IMR-90 (cell line): ENCODE measurements at regions not wholly inside any gene's neighbourhood (a gene's known extent, or its start where the extent isn't known, plus 50 kb on each side); places are given as distances from the start of the nearest gene placed in this dataset.

Experiments
- ATAC-seq: fragments of 200-7000 bp; cut with Tn5 transposase; 2 replicates; pipeline ENCODE4 v1.9.1; 2020; ENCODE audit warnings: low read depth, mild to moderate bottlenecking, moderate library complexity
- BruUV-seq: library from RNA; stranded (reverse); fragments of 400-500 nt; replicated peaks from 2 replicates; lab custom pipeline; 2021; lab: Mats Ljungman, UMichigan
- CTCF ChIA-PET: fragments of 300-600 bp; formaldehyde crosslinking; extraction: SDS; loops from one replicate; lab custom pipeline; 2021; ENCODE audit warnings: antibody characterized with exemption; lab: Yijun Ruan, JAX
- POLR2A ChIA-PET: fragments of 300-600 bp; sonication (Branson Sonifier 250); formaldehyde crosslinking; loops from one replicate; lab custom pipeline; 2022; ENCODE audit warnings: antibody characterized with exemption; ENCODE audit not compliant: unreplicated experiment; lab: Charles Lee
- DNase-seq: peaks from one replicate; pipeline ENCODE4 v3.0.0; 2013
- H2AFZ ChIP-seq: replicated peaks from 2 replicates; pipeline ENCODE3; 2013; ENCODE audit warnings: low read length, mild to moderate bottlenecking; ENCODE audit not compliant: poor library complexity
- H2AK5ac ChIP-seq: 2 replicates; pipeline ENCODE4 v1.6.1; 2013; ENCODE audit warnings: low read depth, low read length, inconsistent platforms
- H2AK9ac ChIP-seq: replicated peaks from 2 replicates; pipeline ENCODE3; 2013; ENCODE audit warnings: mild to moderate bottlenecking, low read depth, low read length, moderate library complexity; ENCODE audit not compliant: poor library complexity
- H2BK120ac ChIP-seq: 2 replicates; pipeline ENCODE4 v1.6.1; 2013; ENCODE audit warnings: low read depth, low read length, inconsistent platforms
- H2BK15ac ChIP-seq: 3 replicates; pipeline ENCODE4 v1.6.1; 2013; ENCODE audit warnings: low read depth, low read length, inconsistent platforms
- H2BK20ac ChIP-seq: 2 replicates; pipeline ENCODE4 v1.6.1; 2013; ENCODE audit warnings: low read depth, mild to moderate bottlenecking, inconsistent platforms, low read length, moderate library complexity
- H2BK5ac ChIP-seq: 2 replicates; pipeline ENCODE4 v1.6.1; 2013; ENCODE audit warnings: mild to moderate bottlenecking, low read depth, low read length, inconsistent platforms; ENCODE audit not compliant: poor library complexity, severe bottlenecking
- H3K14ac ChIP-seq: replicated peaks from 2 replicates; pipeline ENCODE4 v1.6.1; 2013; ENCODE audit warnings: low read depth, low read length, inconsistent platforms
- H3K18ac ChIP-seq: 2 replicates; pipeline ENCODE4 v1.6.1; 2013; ENCODE audit warnings: low read depth, low read length, control low read depth
- H3K23ac ChIP-seq: 2 replicates; pipeline ENCODE4 v1.6.1; 2013; ENCODE audit warnings: low read depth, low read length, inconsistent platforms
- H3K27ac ChIP-seq: 2 replicates; pipeline ENCODE4 v1.5.1; 2013; ENCODE audit warnings: mild to moderate bottlenecking, control low read depth, low read length; ENCODE audit not compliant: insufficient read depth
- H3K27me3 ChIP-seq: 2 replicates; pipeline ENCODE4 v1.6.1; 2013; ENCODE audit warnings: low read length; ENCODE audit not compliant: control insufficient read depth, insufficient read depth
- H3K36me3 ChIP-seq: 2 replicates; pipeline ENCODE4 v1.6.1; 2013; ENCODE audit warnings: low read length, mixed read lengths; ENCODE audit not compliant: control insufficient read depth, insufficient read depth
- H3K4ac ChIP-seq: 2 replicates; pipeline ENCODE4 v1.6.1; 2013; ENCODE audit warnings: low read depth, low read length, inconsistent platforms
- H3K4me1 ChIP-seq: 2 replicates; pipeline ENCODE4 v1.6.1; 2013; ENCODE audit warnings: low read length, mixed read lengths; ENCODE audit not compliant: control insufficient read depth, insufficient read depth
- H3K4me2 ChIP-seq: 2 replicates; pipeline ENCODE4 v1.6.1; 2013; ENCODE audit warnings: low read depth, mild to moderate bottlenecking, control low read depth, low read length, moderate library complexity
- H3K4me3 ChIP-seq: 2 replicates; pipeline ENCODE4 v1.5.1; 2013; ENCODE audit warnings: low read depth, mild to moderate bottlenecking, control low read depth, low read length, moderate library complexity; ENCODE audit not compliant: insufficient read depth
- H3K56ac ChIP-seq: 2 replicates; pipeline ENCODE4 v1.6.1; 2013; ENCODE audit warnings: low read length, inconsistent platforms; ENCODE audit not compliant: insufficient read depth; ENCODE audit errors: extremely low read depth
- H3K79me1 ChIP-seq, 2 experiments: 2 replicates each; pipeline ENCODE4 v1.6.1; 2013; ENCODE audit warnings: low read length in 2 of 2, inconsistent platforms in 1 of 2, low read depth in 1 of 2
- H3K9ac ChIP-seq: 2 replicates; pipeline ENCODE4 v1.6.1; 2013; ENCODE audit warnings: low read depth, low read length, control low read depth
- H3K9me1 ChIP-seq: 2 replicates; pipeline ENCODE4 v1.6.1; 2013; ENCODE audit warnings: low read length, inconsistent platforms; ENCODE audit not compliant: insufficient read depth
- H3K9me3 ChIP-seq: 2 replicates; pipeline ENCODE4 v1.6.1; 2013; ENCODE audit warnings: low read length; ENCODE audit not compliant: control insufficient read depth, insufficient read depth
- H4K20me1 ChIP-seq: 2 replicates; pipeline ENCODE4 v1.6.1; 2013; ENCODE audit warnings: low read length, inconsistent platforms; ENCODE audit not compliant: insufficient read depth
- H4K5ac ChIP-seq: 2 replicates; pipeline ENCODE4 v1.6.1; 2013; ENCODE audit warnings: mild to moderate bottlenecking, low read depth, low read length, control low read depth
- H4K8ac ChIP-seq, 2 experiments: 2 replicates each; pipeline ENCODE4 v1.6.1; 2013; ENCODE audit warnings: low read depth in 2 of 2, low read length in 2 of 2, control low read depth in 1 of 2, inconsistent platforms in 1 of 2
- H4K91ac ChIP-seq: 2 replicates; pipeline ENCODE4 v1.6.1; 2013; ENCODE audit warnings: low read depth, low read length, inconsistent platforms; ENCODE audit not compliant: insufficient read depth
- CHD1 ChIP-seq: IDR thresholded peaks from 2 replicates; pipeline ENCODE4 v1.6.1; 2012; ENCODE audit warnings: low read depth, low read length, improper control_type of control experiment
- MAFK ChIP-seq: IDR thresholded peaks from 2 replicates; pipeline ENCODE4 v1.6.1; 2012; ENCODE audit warnings: low read depth, low read length, improper control_type of control experiment
- MAZ ChIP-seq: IDR thresholded peaks from 2 replicates; pipeline ENCODE4 v1.6.1; 2012; ENCODE audit warnings: low read depth, mild to moderate bottlenecking, low read length, improper control_type of control experiment, moderate library complexity, borderline replicate concordance
- MXI1 ChIP-seq: IDR thresholded peaks from 2 replicates; pipeline ENCODE4 v1.6.1; 2012; ENCODE audit warnings: low read depth, mild to moderate bottlenecking, low read length, moderate library complexity, borderline replicate concordance
- POLR2A ChIP-seq: IDR thresholded peaks from 2 replicates; pipeline ENCODE4 v1.6.1; 2012; ENCODE audit warnings: mild to moderate bottlenecking, low read depth, low read length
- RFX5 ChIP-seq: IDR thresholded peaks from 2 replicates; pipeline ENCODE4 v1.8.0; 2012; ENCODE audit warnings: low read depth, mild to moderate bottlenecking, low read length, moderate library complexity
- WGBS, 2 experiments: methylation state at CpG; one replicate each; pipeline versions ENCODE4 v1.1.5 to v1.1.7; 2013; ENCODE audit warnings: missing lambda C conversion rate in 2 of 2; ENCODE audit not compliant: insufficient read length in 1 of 2; ENCODE audit errors: extremely low coverage in 2 of 2; 5-methylcytosine and 5-hydroxymethylcytosine counted together
- dilution Hi-C: fragments of 300-500 bp; cut with HindIII; formaldehyde crosslinking; loops from one replicate; pipeline ENCODE4 v1.14.3; 2018; ENCODE audit warnings: low sequenced_read_pairs; ENCODE audit not compliant: unreplicated experiment
- in situ Hi-C: fragments of 300-500 bp; cut with MboI; formaldehyde crosslinking; loops from 3 replicates; pipeline ENCODE4 v1.14.3; 2019; ENCODE audit warnings: low sequenced_read_pairs, inconsistent platforms, mixed read lengths
- intact Hi-C: fragments of 100-400 bp; cut with micrococcal nuclease; formaldehyde crosslinking; loops from 2 replicates; pipeline ENCODE4 v1.10.0; 2022

DNA sequence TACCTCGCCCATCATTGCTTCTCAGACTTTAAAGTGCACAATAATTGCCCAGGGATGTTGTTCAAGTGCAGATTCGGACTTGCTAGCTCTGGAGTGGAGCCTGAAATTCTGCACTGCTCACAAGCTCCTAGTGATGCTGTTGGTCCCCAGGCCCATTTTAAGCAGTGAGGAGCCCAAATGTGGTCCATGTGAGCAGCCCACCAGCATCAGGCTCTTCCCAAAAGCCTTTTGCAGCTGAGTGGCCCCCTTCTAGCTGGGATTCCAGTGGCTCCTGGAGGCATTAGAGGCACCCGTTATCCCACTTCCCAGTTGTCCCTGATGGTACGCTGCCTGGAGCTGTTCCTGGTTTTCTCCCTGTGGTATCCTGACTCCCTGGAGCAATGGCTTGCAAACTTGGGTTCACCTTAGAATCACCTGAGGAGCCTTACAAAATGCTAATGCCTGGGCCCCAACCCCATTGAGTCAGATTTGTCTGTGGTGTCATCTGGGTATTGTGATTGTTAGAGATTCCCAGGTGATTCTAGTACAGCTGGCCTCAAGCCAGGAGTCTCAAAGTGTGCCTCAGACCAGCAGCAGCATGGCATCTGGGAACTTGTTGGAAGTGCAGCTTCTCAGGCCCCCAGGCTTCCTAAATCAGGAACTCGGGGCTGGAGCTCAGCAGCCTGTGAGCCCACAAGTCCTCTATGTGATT, 186.9 kb upstream of the SLC24A3 start:
- no peaks in the 10 kb centered on the region for H3K79me1 ChIP-seq
- no peak overlapping the region for H2AK5ac ChIP-seq
- H2BK15ac ChIP-seq = no peak overlapping the region
- H3K9ac ChIP-seq = no peak overlapping the region
- H3K56ac ChIP-seq = no peak overlapping the region
- no peak overlapping the region for H2AK9ac ChIP-seq
- H4K20me1 ChIP-seq = no peaks in the 10 kb centered on the region
- H3K4me1 ChIP-seq = no peaks in the 10 kb centered on the region
- H2AFZ ChIP-seq = no peak overlapping the region
- no TSS peak for BruUV-seq
- no peak overlapping the region for H2BK120ac ChIP-seq
- no peaks in the 10 kb centered on the region for H3K27me3 ChIP-seq
- no peak overlapping the region for H4K5ac ChIP-seq
- dilution Hi-C loops = no loop called here
- H2BK20ac ChIP-seq = no peak overlapping the region
- no peaks in the 10 kb centered on the region for H3K36me3 ChIP-seq
- H2BK5ac ChIP-seq = no peak overlapping the region
- no peak overlapping the region for H4K91ac ChIP-seq
- H3K4ac ChIP-seq = no peak overlapping the region
- H3K4me2 ChIP-seq = no peak overlapping the region
- POLR2A ChIA-PET = no interaction called here
- WGBS, 2 experiments = 90% methylated on average over 2 of the region's 5 CpGs; no CpG with 5 or more reads in 1 of the 2 experiments
- peaks cover 27% of the 10 kb centered on the region for H3K9me3 ChIP-seq
- H3K4me3 ChIP-seq = no peak overlapping the region
- no peak for TF ChIP-seq CHD1
- TF ChIP-seq MXI1 = no peak
- TF ChIP-seq MAZ = no peak
- TF ChIP-seq RFX5 = no peak
- no peak for TF ChIP-seq POLR2A
- TF ChIP-seq MAFK = no peak
- no peak overlapping the region for H3K14ac ChIP-seq
- no peaks in the 10 kb centered on the region for H3K9me1 ChIP-seq
- H3K23ac ChIP-seq = no peak overlapping the region
- H3K18ac ChIP-seq = no peak overlapping the region
- DNase-seq = no peak
- H4K8ac ChIP-seq = no peak overlapping the region
- in situ Hi-C loops = no loop called here
- CTCF ChIA-PET = no interaction called here
- intact Hi-C loops = no loop called here
- ATAC-seq = no peak
- no peak overlapping the region for H3K27ac ChIP-seq
